ENCODE measurements at regions not wholly inside any gene's neighbourhood (a gene's known extent, or its start where the extent isn't known, plus 50 kb on each side); places are given as distances from the start of the nearest gene placed in this dataset.
A peak's percentile ranks its signal among the peaks of the same experiment; 100 is the strongest.
"Not testable (repeated sequence)": the region's sequence is repeated elsewhere in the genome, so short reads cannot be mapped to it uniquely, and the experiment has no call there.

GRCh38 chrX:13159886-13160285 lies 115.5 kb upstream of the FAM9C start:
- Histone ChIP-seq H3K27me3 (ENCODE audit: control insufficient read depth in 4 of 4, insufficient read depth in 4 of 4, low read length in 3 of 4) (no peaks in the 10 kb centered on the region), H3K36me3 (ENCODE audit: control insufficient read depth in 4 of 4, insufficient read depth in 3 of 4, low read depth in 1 of 4, low read length in 3 of 4) (no peaks in the 10 kb centered on the region), H3K9ac (ENCODE audit: low read depth in 1 of 2, low read length in 2 of 2) (no peak overlapping the region), H3K4me1 (ENCODE audit: control insufficient read depth in 4 of 4, insufficient read depth in 4 of 4, low read length in 3 of 4) (peaks cover 0 to 18% (median 12%) of the 10 kb centered on the region in 4 donors), H3K4me3 (ENCODE audit: low read depth in 1 of 3, low read length in 3 of 3) (no peak overlapping the region), H3K27ac (ENCODE audit: low read depth in 1 of 2, low read length in 2 of 2) (no peak overlapping the region), H3K9me3 (ENCODE audit: control insufficient read depth in 4 of 4, low read length in 3 of 4) (no peaks in the 10 kb centered on the region)
- no peak for TF ChIP-seq HNF4A (conservative IDR thresholded peaks at IDR 0.05)
- no peak for TF ChIP-seq CTCF (IDR thresholded peaks at IDR 0.05; ENCODE audit: low read depth, low read length, missing input control)
- TF ChIP-seq REST (IDR thresholded peaks at IDR 0.05) = no peak
- TF ChIP-seq MAX (IDR thresholded peaks at IDR 0.05) = no peak
- no peak for DNase-seq (ENCODE audit: low spot score)

GRCh38 chrX:13158911-13159310 lies 114.5 kb upstream of the FAM9C start:
- Histone ChIP-seq H3K27me3 (ENCODE audit: control insufficient read depth in 4 of 4, insufficient read depth in 4 of 4, low read length in 3 of 4) (no peaks in the 10 kb centered on the region), H3K36me3 (ENCODE audit: control insufficient read depth in 4 of 4, insufficient read depth in 3 of 4, low read depth in 1 of 4, low read length in 3 of 4) (no peaks in the 10 kb centered on the region), H3K9ac (ENCODE audit: low read depth in 1 of 2, low read length in 2 of 2) (no peak overlapping the region), H3K4me3 (ENCODE audit: low read depth in 1 of 3, low read length in 3 of 3) (no peak overlapping the region), H3K9me3 (ENCODE audit: control insufficient read depth in 4 of 4, low read length in 3 of 4) (peaks cover 0 to 5% (median under 1%) of the 10 kb centered on the region in 4 donors), H3K27ac (ENCODE audit: low read depth in 1 of 2, low read length in 2 of 2) (peak overlapping the region in 1 of 2 donors; percentile 18), H3K4me1 (ENCODE audit: control insufficient read depth in 4 of 4, insufficient read depth in 4 of 4, low read length in 3 of 4) (peaks cover 0 to 18% (median 11%) of the 10 kb centered on the region in 4 donors)
- no peak for DNase-seq (ENCODE audit: low spot score)
- TF ChIP-seq FOXA1 (IDR thresholded peaks at IDR 0.05) = no peak
- no peak for TF ChIP-seq CTCF (IDR thresholded peaks at IDR 0.05; ENCODE audit: low read depth, low read length, missing input control)
- TF ChIP-seq FOXA2 (IDR thresholded peaks at IDR 0.05) = no peak
- no peak for TF ChIP-seq HNF4G (IDR thresholded peaks at IDR 0.05)
- TF ChIP-seq YY1 (IDR thresholded peaks at IDR 0.05) = no peak
- no peak for TF ChIP-seq RAD21 (IDR thresholded peaks at IDR 0.05)

GRCh38 chrX:13155550-13155949 lies 111.1 kb upstream of the FAM9C start:
- DNase-seq (ENCODE audit: low spot score); H3K27ac ChIP-seq (ENCODE audit: low read depth in 1 of 2, low read length in 2 of 2); H3K4me3 ChIP-seq (ENCODE audit: low read depth in 1 of 3, low read length in 3 of 3); H3K36me3 ChIP-seq (ENCODE audit: control insufficient read depth in 4 of 4, insufficient read depth in 3 of 4, low read depth in 1 of 4, low read length in 3 of 4); H3K9me3 ChIP-seq (ENCODE audit: control insufficient read depth in 4 of 4, low read length in 3 of 4); H3K9ac ChIP-seq (ENCODE audit: low read depth in 1 of 2, low read length in 2 of 2); H3K4me1 ChIP-seq (ENCODE audit: control insufficient read depth in 4 of 4, insufficient read depth in 4 of 4, low read length in 3 of 4); H3K27me3 ChIP-seq (ENCODE audit: control insufficient read depth in 4 of 4, insufficient read depth in 4 of 4, low read length in 3 of 4): not testable (repeated sequence)
- 100% methylated on average over 1 of the region's 1 CpG for WGBS

All from liver (tissue), 8 donors.